ENCODE measurements at regions not wholly inside any gene's neighbourhood (a gene's known extent, or its start where the extent isn't known, plus 50 kb on each side); places are given as distances from the start of the nearest gene placed in this dataset.

GRCh38 chr7:131940621-131941165 is 384.3 kb upstream of the PODXL start:
- TF ChIP-seq CTCF (IDR thresholded peaks at IDR 0.05): no peak
- TF ChIP-seq POLR2A (IDR thresholded peaks at IDR 0.05): no peak

All from body of pancreas (tissue), 4 donors.